D721Med (cell line): ENCODE measurements at regions not wholly inside any gene's neighbourhood (a gene's known extent, or its start where the extent isn't known, plus 50 kb on each side); places are given as distances from the start of the nearest gene placed in this dataset.

Source experiments
- DNase-seq: peaks from one replicate; pipeline ENCODE4 v3.0.0; 2011; ENCODE audit warnings: low spot score; ENCODE audit not compliant: insufficient read length
- FAIRE-seq: peaks from 2 replicates; lab custom pipeline; 2011; peaks lifted over from hg19 to GRCh38; lab: Jason Lieb, UNC
- TF ChIP-seq, protein P1 (sequence below): IDR thresholded peaks from 2 replicates; pipeline ENCODE4 v1.5.1; 2012; ENCODE audit warnings: mild to moderate bottlenecking, control low read depth; ENCODE audit not compliant: insufficient read depth; ENCODE audit errors: missing control alignments

DNA sequence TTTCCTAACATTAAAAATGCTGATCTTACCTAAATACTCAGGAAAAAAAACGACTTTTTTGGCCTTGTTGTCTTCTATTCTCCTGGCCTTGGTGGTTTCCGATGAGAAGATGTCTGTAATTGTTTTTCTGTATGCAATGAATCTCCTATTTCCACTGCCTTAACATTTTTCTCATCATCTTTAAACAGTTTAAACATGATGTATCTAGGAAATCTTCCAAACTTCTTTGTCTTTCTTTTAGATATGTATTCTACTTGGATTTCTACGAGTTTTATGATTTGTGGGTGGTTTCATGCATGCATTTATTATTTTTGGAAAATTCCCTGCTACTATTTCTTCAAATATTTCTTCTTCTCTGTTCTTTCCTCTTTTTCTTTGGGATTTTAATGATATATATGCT lies 288.6 kb upstream of the GYPC start:
- FAIRE-seq = no peak
- TF ChIP-seq, protein P1, sequence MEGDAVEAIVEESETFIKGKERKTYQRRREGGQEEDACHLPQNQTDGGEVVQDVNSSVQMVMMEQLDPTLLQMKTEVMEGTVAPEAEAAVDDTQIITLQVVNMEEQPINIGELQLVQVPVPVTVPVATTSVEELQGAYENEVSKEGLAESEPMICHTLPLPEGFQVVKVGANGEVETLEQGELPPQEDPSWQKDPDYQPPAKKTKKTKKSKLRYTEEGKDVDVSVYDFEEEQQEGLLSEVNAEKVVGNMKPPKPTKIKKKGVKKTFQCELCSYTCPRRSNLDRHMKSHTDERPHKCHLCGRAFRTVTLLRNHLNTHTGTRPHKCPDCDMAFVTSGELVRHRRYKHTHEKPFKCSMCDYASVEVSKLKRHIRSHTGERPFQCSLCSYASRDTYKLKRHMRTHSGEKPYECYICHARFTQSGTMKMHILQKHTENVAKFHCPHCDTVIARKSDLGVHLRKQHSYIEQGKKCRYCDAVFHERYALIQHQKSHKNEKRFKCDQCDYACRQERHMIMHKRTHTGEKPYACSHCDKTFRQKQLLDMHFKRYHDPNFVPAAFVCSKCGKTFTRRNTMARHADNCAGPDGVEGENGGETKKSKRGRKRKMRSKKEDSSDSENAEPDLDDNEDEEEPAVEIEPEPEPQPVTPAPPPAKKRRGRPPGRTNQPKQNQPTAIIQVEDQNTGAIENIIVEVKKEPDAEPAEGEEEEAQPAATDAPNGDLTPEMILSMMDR = no peak
- no peak for DNase-seq

- DNase-seq (no peak), FAIRE-seq (no peak)
- TF ChIP-seq, protein P1 = no peak
These were observed 287.2 kb upstream of the GYPC start for GRCh38 chr2:126368758-126369157.

DNA sequence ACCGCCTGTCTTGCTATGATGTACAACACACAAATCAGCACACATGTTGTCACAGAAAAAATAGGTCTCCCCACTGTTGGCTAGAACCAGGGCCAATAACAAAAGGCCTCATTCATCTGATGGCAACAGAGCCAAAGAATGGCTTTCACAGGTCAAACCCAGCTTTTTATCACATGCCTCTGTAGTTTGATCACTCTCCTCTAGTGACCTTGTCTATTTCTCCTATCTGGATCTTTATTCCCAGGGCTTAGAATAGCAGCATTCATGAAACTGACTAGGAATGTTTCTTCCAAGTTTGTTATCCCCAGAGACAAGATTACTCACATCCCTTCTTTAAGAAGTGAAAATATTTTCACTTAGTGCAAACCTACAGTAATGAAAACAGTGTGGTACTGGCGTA lies 285.8 kb upstream of the GYPC start:
- TF ChIP-seq, protein P1 = no peak

DNA sequence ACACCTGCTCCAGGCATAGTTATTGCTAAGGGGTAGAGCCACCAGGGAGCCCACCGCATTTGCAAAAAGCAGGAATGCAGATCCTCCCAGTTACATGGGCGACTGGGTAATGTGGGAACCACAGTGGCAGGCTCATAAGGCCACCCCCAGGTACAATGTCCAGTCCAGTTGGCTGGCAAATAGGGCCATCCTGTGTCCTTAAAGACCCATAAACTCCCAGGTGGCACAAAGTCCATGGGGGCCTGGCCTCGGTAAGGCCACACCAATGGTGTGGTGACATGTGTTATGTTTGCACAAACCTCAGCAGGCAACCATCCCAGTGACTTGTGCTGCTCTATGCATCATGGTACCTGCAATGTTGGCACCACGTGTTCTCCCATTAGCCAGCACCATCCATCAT lies 283.6 kb upstream of the GYPC start:
- TF ChIP-seq, protein P1 = no peak
- DNase-seq (no peak), FAIRE-seq (no peak)

More for the DNA sequence above, 285.8 kb upstream of the GYPC start:
- FAIRE-seq (no peak), DNase-seq (no peak)

DNA sequence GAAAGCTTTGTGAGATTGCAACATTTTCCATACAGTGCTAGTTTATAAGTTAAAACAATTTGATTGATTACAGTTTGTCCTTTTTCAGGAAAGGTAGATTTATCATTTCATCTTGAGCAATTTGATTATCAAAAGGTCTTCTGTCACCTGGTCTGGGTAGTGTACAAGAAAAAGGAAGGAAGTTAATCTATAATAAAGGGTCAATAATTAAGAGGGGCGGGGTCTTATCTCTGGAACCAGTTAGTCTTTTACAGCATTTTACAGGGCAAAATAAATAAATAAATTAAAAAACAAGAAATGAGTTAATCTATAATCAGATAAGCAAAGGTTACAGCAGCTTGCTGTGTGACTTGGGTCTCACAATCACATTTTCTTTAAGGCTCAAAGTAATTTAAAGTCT lies 277.8 kb upstream of the GYPC start:
- no peak for FAIRE-seq
- no peak for DNase-seq
- TF ChIP-seq, protein P1 = no peak

- FAIRE-seq (no peak), DNase-seq (no peak)
- TF ChIP-seq, protein P1 = no peak
These were observed 274.9 kb upstream of the GYPC start for GRCh38 chr2:126381091-126381490.

- DNase-seq (no peak), FAIRE-seq (no peak)
- TF ChIP-seq, protein P1 = no peak
These were observed 273.0 kb upstream of the GYPC start for GRCh38 chr2:126382998-126383397.
